ENCODE measurements at regions not wholly inside any gene's neighbourhood (a gene's known extent, or its start where the extent isn't known, plus 50 kb on each side); places are given as distances from the start of the nearest gene placed in this dataset.

DNA sequence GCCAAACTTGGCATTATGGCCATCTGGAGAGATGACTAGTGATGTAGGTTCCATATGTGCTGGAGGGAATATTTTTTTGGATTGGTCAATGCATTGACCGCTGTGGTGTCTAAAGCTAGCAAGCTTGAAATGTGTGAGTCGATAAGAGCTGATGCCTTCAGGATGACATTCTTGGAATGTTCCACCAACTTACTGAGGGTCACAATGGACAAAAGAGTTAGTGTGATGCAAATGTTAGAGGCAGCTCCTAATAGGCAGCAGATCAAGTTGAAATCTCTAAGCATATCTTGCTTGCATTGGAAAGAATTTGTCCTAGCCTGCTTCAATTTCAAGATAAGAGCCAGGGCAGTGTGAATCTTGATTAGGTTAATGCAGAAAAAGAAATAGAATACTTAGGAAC lies 210.4 kb upstream of the AFF2 start:
- TF ChIP-seq, protein P1, sequence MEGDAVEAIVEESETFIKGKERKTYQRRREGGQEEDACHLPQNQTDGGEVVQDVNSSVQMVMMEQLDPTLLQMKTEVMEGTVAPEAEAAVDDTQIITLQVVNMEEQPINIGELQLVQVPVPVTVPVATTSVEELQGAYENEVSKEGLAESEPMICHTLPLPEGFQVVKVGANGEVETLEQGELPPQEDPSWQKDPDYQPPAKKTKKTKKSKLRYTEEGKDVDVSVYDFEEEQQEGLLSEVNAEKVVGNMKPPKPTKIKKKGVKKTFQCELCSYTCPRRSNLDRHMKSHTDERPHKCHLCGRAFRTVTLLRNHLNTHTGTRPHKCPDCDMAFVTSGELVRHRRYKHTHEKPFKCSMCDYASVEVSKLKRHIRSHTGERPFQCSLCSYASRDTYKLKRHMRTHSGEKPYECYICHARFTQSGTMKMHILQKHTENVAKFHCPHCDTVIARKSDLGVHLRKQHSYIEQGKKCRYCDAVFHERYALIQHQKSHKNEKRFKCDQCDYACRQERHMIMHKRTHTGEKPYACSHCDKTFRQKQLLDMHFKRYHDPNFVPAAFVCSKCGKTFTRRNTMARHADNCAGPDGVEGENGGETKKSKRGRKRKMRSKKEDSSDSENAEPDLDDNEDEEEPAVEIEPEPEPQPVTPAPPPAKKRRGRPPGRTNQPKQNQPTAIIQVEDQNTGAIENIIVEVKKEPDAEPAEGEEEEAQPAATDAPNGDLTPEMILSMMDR (IDR thresholded peaks at IDR 0.05; ENCODE audit: extremely low read depth in 1 of 2, insufficient read depth in 1 of 2, low read depth in 1 of 2, low read length in 2 of 2) = no peak
- TF ChIP-seq POLR2A (IDR thresholded peaks at IDR 0.05; ENCODE audit: low read depth, low read length) (no peak), EZH2 (IDR thresholded peaks at IDR 0.05; ENCODE audit: borderline replicate concordance, low read depth, low read length, severe bottlenecking) (no peak), POLR2AphosphoS5 (IDR thresholded peaks at IDR 0.05; ENCODE audit: insufficient read depth, low read depth, low read length) (no peak), GATA2 (IDR thresholded peaks at IDR 0.05; ENCODE audit: insufficient read depth, insufficient read length, low read depth, low read length) (no peak), JUN (IDR thresholded peaks at IDR 0.05; ENCODE audit: borderline replicate concordance, insufficient read depth, insufficient read length, low read depth) (no peak)
- TF ChIP-seq, protein P2, sequence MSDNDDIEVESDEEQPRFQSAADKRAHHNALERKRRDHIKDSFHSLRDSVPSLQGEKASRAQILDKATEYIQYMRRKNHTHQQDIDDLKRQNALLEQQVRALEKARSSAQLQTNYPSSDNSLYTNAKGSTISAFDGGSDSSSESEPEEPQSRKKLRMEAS (IDR thresholded peaks at IDR 0.05; ENCODE audit: insufficient read depth, insufficient read length) = no peak

All from endothelial cell of umbilical vein (primary cell).